ENCODE measurements at regions not wholly inside any gene's neighbourhood (a gene's known extent, or its start where the extent isn't known, plus 50 kb on each side); places are given as distances from the start of the nearest gene placed in this dataset.

DNA sequence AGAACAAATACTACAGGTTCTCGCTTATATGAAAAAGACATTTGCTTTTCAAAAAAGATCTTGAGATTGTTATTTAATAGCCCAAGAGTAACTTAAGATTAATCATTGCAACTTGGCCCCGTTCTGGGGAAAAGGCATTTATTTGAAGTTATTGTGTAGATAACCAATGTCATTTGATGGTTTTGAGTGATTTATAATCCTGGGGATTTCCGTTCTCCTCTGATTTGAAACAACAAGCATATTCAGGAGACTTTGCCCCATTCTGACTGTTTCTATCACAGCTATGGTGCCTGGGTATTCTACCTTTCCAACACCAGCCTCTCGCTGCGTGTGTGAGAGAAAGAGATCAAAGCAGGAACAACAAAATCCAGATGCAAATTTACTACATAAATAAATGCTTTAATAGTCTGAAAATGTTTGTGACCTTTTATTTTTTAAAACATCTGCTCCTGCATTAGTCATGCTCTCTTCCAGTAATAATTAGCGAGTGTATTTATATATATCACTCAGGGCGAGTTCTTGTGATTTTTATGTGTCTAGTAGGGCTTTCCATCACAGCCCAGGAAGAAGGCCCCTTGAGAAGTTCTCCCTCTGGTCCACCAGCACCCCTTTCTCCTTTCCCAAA lies 197.9 kb upstream of the FOXQ1 start:
- DNase-seq = no peak

GRCh38 chr6:1111361-1111760 lies 200.5 kb upstream of the FOXQ1 start:
- DNase-seq = no peak

- DNase-seq = no peak
Measured at GRCh38 chr6:1110941-1111349, 201.0 kb upstream of the FOXQ1 start.

- DNase-seq = no peak
Measured at GRCh38 chr6:1110164-1110563, 201.7 kb upstream of the FOXQ1 start.

DNA sequence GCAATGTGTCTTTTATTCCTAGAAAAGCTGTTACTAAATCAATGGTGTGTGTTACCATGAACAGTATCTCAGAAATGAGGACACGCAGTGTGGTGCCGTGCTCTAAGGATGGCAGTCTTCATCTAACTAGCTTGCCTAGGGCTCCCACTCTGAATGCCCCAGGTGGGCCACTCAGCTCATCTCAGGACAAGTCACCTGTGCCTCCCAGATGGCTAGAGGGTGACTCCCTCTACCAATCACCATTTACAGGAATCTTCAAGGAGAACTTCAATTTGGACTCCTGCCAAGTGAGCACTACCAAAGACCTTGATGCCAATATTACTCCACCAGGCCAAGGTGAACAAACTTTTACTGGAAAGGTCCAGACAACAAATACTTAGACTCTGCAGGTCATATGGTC lies 202.8 kb upstream of the FOXQ1 start:
- no peak for DNase-seq

DNA sequence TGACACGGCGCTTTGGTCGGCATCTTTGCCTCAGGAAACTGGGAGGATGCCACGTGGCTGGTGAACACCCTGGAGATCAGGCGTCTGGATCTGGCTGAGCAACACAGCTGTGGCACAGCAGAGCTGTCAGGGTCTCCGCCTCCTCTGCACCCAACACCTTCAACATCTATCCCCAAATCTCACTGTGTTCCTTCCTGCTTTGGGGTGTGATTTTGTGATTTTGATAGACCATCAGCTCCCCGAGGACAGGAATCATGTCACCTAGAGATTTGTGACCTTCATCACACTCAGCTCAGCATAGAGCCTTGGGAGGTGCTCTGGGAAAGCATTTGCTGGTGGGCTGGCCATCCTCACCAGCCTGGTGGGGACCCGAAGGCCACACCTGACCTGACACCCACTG lies 203.7 kb upstream of the FOXQ1 start:
- no peak for DNase-seq

GRCh38 chr6:1107578-1107977 lies 204.3 kb upstream of the FOXQ1 start:
- DNase-seq = no peak

DNA sequence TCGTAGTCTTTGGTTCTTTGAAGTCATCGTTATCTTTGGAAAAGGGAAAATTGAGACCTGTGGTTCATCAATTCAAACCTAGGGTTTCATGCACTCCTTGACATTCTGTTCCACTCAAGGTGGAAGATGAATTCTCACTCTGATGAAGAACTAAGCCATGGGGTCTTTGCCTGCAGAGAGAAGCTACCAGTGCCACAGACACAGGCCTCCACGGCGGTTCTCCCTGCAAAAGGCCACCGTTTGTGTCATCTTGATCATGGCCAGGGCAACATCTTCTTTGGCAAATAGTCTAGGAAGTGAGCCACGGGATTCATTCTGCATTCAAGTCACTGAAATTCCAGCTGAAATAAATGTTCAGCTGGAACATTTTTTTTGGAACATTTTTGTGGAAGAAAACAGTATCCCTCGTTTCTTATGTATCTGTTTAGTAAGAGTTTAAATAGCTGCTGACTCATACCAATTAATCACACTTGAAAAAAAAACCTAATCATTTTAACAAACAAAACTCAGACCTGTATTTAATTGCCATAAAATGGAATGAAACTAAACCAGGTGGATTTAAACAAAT lies 206.0 kb upstream of the FOXQ1 start:
- DNase-seq = no peak

DNA sequence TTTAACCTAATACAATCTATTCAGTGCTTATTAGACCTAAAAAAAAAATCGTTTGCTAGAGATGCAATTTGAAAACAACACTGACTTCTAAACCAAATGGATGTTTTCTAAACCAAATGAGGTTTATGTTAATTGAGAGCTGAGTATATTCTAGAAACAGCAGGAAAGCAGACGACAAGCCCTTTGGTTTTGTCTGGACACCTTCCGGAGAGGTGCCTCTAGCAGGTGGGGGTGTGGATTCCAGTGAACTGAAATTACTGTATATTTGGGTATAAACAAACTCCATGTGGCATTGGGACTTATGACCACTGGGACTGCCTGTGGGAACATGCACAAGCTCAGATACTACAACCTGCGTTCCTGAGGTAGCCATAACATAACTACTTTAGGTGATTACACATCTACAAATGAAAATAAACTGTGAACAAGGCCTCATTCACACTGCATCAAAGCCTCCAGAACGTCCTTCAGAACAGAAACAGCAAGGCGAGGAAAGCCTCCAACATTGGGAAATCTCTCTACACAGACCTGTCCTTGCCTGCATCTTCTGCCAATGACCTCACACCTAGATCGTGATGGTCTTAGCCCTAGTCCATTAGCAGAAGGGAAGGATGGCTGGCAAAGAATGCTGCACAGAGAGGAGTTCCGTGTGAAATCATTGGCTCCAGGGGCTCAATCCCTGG lies 206.8 kb upstream of the FOXQ1 start:
- DNase-seq = no peak

DNA sequence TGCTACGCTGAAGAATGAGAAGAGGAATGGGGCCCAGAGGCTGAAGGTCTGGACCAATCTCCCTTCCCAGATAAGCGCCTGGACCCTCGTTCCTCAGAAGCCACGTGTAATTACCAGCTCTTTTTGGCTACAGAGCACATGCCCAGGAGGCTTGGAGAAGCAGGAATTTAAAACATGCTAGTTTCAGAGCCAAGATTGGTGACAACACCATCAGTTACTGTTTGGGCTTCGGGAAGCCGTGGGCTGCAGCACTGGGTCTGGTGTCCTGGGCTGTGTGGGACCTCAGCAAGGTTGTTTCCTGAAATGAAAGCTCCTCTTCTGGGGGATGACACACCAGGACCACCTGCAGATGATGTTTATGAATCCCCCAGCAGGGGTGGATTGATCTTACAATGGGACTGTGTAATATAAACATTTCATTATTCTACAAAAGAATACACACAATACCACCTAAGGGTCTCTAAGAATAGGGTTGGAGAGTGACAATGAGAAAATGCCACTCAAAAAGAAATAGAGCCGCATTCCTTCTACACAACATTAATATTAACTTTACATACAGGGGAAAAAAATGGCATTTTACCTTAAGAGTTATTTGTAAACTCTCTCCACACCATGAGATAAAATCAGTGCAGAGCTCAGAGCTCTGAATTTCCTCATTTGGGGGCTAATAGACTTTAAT lies 207.8 kb upstream of the FOXQ1 start:
- DNase-seq = no peak

DNA sequence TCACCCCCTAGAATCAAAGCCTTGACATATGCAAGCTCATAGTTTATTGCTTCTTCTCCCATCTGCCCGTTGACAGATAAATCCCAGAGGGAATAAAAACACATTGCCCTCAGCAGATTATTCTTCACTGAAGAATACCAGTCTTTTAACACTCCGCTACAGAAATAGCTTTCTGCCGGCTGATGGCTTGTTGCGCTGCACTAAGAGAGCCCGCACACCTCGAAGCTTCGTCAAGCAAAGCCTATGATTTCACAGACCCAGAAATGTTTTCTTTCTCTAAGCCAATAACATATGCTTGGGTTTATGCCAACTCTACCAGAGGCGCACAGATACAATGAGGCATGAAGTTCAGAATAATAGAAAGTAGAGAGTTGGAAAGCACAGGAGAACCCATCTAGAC lies 208.9 kb upstream of the FOXQ1 start:
- no peak for DNase-seq

GRCh38 chr6:1100269-1100668 lies 211.6 kb upstream of the FOXQ1 start:
- no peak for DNase-seq

DNA sequence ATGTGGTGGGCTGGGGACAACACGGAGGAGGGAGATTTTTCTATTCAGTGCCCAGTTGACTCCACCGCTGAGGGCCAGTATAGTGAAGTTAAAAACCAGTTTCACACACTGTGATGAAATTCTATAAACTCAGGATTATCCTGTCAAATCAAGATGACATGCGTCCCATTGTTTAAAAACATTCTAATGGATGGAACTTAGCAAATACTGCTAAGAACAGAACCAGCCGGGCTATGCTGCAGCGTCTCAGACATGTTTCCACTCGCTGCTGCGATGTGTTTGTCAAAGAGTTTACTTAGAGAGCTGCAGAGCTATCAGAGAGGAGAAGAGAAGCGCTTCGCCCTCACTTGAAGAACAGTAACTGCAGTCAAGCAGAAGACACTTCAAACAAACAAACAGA lies 212.6 kb upstream of the FOXQ1 start:
- no peak for DNase-seq

GRCh38 chr6:1096967-1097765 lies 214.7 kb upstream of the FOXQ1 start:
- DNase-seq = no peak

- DNase-seq = no peak
Measured at GRCh38 chr6:1094306-1094705, 217.6 kb upstream of the FOXQ1 start.

GRCh38 chr6:1091900-1092299 lies 220.0 kb upstream of the FOXQ1 start:
- no peak for DNase-seq

DNA sequence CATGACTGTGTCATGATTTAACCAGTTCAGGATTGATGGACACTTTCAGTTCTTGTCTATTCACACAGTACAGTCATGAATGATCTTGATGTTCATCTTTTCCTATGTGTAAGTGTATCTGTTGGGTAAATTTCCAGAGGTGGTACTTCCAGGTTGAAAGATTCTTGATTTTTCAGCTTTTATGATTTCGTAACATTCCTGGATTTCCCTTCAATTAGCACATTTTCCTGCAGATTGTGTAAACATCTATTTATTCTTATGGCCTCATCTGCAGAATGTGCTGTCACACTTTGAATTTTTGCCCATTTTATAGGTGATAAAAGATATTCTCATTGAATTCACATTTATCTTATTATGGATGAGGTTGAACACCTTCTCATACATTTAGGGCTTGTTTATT lies 222.0 kb upstream of the FOXQ1 start:
- no peak for DNase-seq

- no peak for DNase-seq
Measured at GRCh38 chr6:1088492-1089001, 223.4 kb upstream of the FOXQ1 start.

- DNase-seq = no peak
Measured at GRCh38 chr6:1087154-1087843, 224.6 kb upstream of the FOXQ1 start.

- DNase-seq = no peak
Measured at GRCh38 chr6:1086446-1087153, 225.3 kb upstream of the FOXQ1 start.

GRCh38 chr6:1082285-1082935 lies 229.5 kb upstream of the FOXQ1 start:
- DNase-seq = no peak

Measured in CD4-positive, alpha-beta T cell treated with Interleukin-21 for 1 hour (primary cell).